ENCODE measurements at regions not wholly inside any gene's neighbourhood (a gene's known extent, or its start where the extent isn't known, plus 50 kb on each side); places are given as distances from the start of the nearest gene placed in this dataset.

DNA sequence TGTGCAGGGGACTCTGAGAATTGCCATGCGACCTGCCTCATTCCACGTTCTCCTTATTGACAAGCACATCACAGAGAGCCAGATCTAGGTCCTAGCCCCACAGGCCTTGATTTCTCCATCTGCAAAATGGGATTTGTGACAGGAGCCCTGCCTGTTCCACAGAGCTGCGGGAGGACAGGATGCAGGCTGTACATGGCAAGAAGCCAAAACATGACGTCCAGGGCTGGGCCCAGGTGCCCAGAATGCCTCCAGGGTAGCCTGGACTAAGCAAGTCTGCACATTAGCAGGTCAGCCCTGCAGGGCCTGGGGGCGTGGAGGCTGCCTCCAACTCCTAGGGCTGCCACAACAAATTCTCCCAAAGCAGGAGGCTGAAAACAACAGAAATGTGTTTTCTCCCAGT lies 235.7 kb upstream of the SDK2 start:
- no peak for TF ChIP-seq EP300 (IDR thresholded peaks at IDR 0.05)
- TF ChIP-seq, protein P1, sequence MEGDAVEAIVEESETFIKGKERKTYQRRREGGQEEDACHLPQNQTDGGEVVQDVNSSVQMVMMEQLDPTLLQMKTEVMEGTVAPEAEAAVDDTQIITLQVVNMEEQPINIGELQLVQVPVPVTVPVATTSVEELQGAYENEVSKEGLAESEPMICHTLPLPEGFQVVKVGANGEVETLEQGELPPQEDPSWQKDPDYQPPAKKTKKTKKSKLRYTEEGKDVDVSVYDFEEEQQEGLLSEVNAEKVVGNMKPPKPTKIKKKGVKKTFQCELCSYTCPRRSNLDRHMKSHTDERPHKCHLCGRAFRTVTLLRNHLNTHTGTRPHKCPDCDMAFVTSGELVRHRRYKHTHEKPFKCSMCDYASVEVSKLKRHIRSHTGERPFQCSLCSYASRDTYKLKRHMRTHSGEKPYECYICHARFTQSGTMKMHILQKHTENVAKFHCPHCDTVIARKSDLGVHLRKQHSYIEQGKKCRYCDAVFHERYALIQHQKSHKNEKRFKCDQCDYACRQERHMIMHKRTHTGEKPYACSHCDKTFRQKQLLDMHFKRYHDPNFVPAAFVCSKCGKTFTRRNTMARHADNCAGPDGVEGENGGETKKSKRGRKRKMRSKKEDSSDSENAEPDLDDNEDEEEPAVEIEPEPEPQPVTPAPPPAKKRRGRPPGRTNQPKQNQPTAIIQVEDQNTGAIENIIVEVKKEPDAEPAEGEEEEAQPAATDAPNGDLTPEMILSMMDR (IDR thresholded peaks at IDR 0.05): no peak
